Neural progenitor cell (in vitro differentiated cells): ENCODE measurements at regions not wholly inside any gene's neighbourhood (a gene's known extent, or its start where the extent isn't known, plus 50 kb on each side); places are given as distances from the start of the nearest gene placed in this dataset.
"Not testable (repeated sequence)": the region's sequence is repeated elsewhere in the genome, so short reads cannot be mapped to it uniquely, and the experiment has no call there.

Source experiments
- DNase-seq: peaks from one replicate; pipeline ENCODE4 v3.0.0-alpha.2; 2016; ENCODE audit warnings: low spot score
- H2AFZ ChIP-seq: fragments of 200-600 bp; sonication (generic); replicated peaks from 2 replicates; pipeline ENCODE4 v1.6.1; 2016; ENCODE audit warnings: antibody characterized with exemption
- H3F3A ChIP-seq: fragments of 200-600 bp; sonication (generic); 2 replicates; pipeline ENCODE4 v1.6.1; 2016; ENCODE audit warnings: antibody characterized with exemption, low read depth
- H3K27ac ChIP-seq: fragments of 200-600 bp; sonication (generic); 2 replicates; pipeline ENCODE4 v1.5.1; 2016; ENCODE audit warnings: mild to moderate bottlenecking
- H3K27me3 ChIP-seq: fragments of 200-600 bp; sonication (generic); 2 replicates; pipeline ENCODE4 v1.6.1; 2016; ENCODE audit warnings: mild to moderate bottlenecking, moderate library complexity
- H3K36me3 ChIP-seq: fragments of 200-600 bp; sonication (generic); 2 replicates; pipeline ENCODE4 v1.5.1; 2016
- H3K4me1 ChIP-seq: fragments of 200-600 bp; sonication (generic); 2 replicates; pipeline ENCODE4 v1.6.1; 2016; ENCODE audit warnings: mixed run types
- H3K4me2 ChIP-seq: fragments of 200-600 bp; sonication (generic); 2 replicates; pipeline ENCODE4 v1.6.1; 2016
- H3K4me3 ChIP-seq: fragments of 200-600 bp; sonication (generic); 2 replicates; pipeline ENCODE4 v1.5.1; 2016
- H3K79me2 ChIP-seq: fragments of 200-600 bp; sonication (generic); 2 replicates; pipeline ENCODE4 v1.6.1; 2016; ENCODE audit warnings: low read depth
- H3K9ac ChIP-seq: fragments of 200-600 bp; sonication (generic); 2 replicates; pipeline ENCODE4 v1.6.1; 2016
- H3K9me3 ChIP-seq: fragments of 200-600 bp; sonication (generic); 2 replicates; pipeline ENCODE4 v1.5.1; 2016; ENCODE audit warnings: low read depth
- H4K20me1 ChIP-seq: fragments of 200-600 bp; sonication (generic); 2 replicates; pipeline ENCODE4 v1.6.1; 2016; ENCODE audit warnings: low read depth
- H3K27ac Mint-ChIP-seq: 3 replicates; pipeline ENCODE4 v1.8.0; 2021; ENCODE audit warnings: mixed read lengths
- H3K27me3 Mint-ChIP-seq: 2 replicates; pipeline ENCODE4 v1.8.0; 2022; ENCODE audit warnings: low read depth, mild to moderate bottlenecking, inconsistent platforms, moderate library complexity, mixed read lengths; ENCODE audit not compliant: insufficient read depth
- H3K36me3 Mint-ChIP-seq: 3 replicates; pipeline ENCODE4 v1.8.0; 2021; ENCODE audit warnings: mixed read lengths
- H3K4me1 Mint-ChIP-seq: 3 replicates; pipeline ENCODE4 v1.8.0; 2021; ENCODE audit warnings: mixed read lengths
- H3K4me3 Mint-ChIP-seq: 3 replicates; pipeline ENCODE4 v1.8.0; 2021; ENCODE audit warnings: mild to moderate bottlenecking, moderate library complexity, mixed read lengths
- H3K9me3 Mint-ChIP-seq: 3 replicates; pipeline ENCODE4 v1.8.0; 2020; ENCODE audit warnings: mixed read lengths
- EZH2 ChIP-seq: fragments of 200-600 bp; sonication (generic); IDR thresholded peaks from 2 replicates; pipeline ENCODE4 v1.6.1; 2017; ENCODE audit warnings: antibody characterized with exemption, mild to moderate bottlenecking, moderate library complexity
- EZH2phosphoT487 ChIP-seq: fragments of 200-600 bp; sonication (generic); IDR thresholded peaks from 2 replicates; pipeline ENCODE4 v1.6.1; 2017; ENCODE audit warnings: antibody characterized with exemption
- TF ChIP-seq, protein P1 (sequence below): fragments of 200-600 bp; sonication (generic); IDR thresholded peaks from 2 replicates; pipeline ENCODE4 v1.5.1; 2017; ENCODE audit warnings: antibody characterized with exemption, mild to moderate bottlenecking

DNA sequence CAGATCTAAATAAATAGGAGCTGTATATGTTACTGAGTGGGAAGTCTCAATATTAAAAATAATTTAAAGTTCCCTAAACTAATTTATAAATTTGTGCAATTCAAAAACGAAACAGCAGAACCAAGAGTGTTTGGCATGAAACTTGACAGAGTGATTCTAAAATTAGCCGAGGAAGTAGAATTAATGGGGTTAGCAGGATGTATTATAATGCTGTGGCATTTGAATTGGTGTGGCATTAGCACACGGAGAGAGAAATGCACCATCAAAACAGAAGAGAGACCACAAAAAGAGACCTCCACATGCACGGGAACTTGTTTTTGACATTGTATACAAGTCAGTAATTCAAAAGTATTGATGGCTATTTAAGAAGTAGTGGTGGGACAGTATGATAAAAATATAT lies 366.0 kb upstream of the RGS6 start:
- no peak overlapping the region for H3K27ac Mint-ChIP-seq

DNA sequence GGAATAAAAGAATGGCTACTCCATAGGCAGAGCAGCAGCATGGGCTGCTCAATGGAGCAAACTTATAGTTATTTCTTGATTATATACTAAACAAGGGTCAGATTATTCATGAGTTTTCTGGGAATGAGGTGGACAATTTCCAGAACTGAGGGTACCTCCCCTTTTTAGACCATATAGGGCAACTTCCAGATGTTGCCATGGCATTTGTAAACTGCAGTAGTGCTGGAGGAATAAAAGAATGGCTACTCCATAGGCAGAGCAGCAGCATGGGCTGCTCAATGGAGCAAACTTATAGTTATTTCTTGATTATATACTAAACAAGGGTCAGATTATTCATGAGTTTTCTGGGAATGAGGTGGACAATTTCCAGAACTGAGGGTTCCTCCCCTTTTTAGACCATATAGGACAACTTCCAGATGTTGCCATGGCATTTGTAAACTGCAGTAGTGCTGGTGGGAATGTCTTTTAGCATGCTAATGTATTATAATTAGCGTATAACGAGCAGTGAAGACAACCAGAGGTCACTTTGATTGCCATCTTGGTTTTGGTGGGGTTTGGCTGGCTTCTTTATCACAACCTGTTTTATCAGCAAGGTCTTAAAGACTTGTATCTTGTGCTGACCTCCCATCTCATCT lies 364.6 kb upstream of the RGS6 start:
- H3K27me3 Mint-ChIP-seq, H3K27ac ChIP-seq, H3K9me3 Mint-ChIP-seq, H3K27ac Mint-ChIP-seq, H3K9ac ChIP-seq, H3K4me1 Mint-ChIP-seq, H2AFZ ChIP-seq, H3K9me3 ChIP-seq, H3K79me2 ChIP-seq, H3K36me3 Mint-ChIP-seq, H3K27me3 ChIP-seq, H3K4me2 ChIP-seq, H3K4me1 ChIP-seq, H3K4me3 Mint-ChIP-seq, H3K36me3 ChIP-seq, H3K4me3 ChIP-seq, DNase-seq, H3F3A ChIP-seq, H4K20me1 ChIP-seq: not testable (repeated sequence)

More for the DNA sequence above, 366.0 kb upstream of the RGS6 start:
- no peak for DNase-seq
- TF ChIP-seq, protein P1, sequence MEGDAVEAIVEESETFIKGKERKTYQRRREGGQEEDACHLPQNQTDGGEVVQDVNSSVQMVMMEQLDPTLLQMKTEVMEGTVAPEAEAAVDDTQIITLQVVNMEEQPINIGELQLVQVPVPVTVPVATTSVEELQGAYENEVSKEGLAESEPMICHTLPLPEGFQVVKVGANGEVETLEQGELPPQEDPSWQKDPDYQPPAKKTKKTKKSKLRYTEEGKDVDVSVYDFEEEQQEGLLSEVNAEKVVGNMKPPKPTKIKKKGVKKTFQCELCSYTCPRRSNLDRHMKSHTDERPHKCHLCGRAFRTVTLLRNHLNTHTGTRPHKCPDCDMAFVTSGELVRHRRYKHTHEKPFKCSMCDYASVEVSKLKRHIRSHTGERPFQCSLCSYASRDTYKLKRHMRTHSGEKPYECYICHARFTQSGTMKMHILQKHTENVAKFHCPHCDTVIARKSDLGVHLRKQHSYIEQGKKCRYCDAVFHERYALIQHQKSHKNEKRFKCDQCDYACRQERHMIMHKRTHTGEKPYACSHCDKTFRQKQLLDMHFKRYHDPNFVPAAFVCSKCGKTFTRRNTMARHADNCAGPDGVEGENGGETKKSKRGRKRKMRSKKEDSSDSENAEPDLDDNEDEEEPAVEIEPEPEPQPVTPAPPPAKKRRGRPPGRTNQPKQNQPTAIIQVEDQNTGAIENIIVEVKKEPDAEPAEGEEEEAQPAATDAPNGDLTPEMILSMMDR = no peak
- TF ChIP-seq EZH2 (no peak), EZH2phosphoT487 (no peak)
- Histone ChIP-seq H3F3A (no peaks in the 10 kb centered on the region), H3K27ac (no peak overlapping the region), H3K27me3 (no peaks in the 10 kb centered on the region), H2AFZ (no peak overlapping the region), H3K9me3 (no peaks in the 10 kb centered on the region), H3K4me3 (no peak overlapping the region), H3K9ac (no peak overlapping the region), H4K20me1 (no peaks in the 10 kb centered on the region), H3K4me1 (peaks cover 10% of the 10 kb centered on the region), H3K79me2 (no peaks in the 10 kb centered on the region), H3K36me3 (no peaks in the 10 kb centered on the region), H3K4me2 (no peak overlapping the region)
- Mint-ChIP-seq H3K27me3 (no peaks in the 10 kb centered on the region), H3K4me1 (no peaks in the 10 kb centered on the region), H3K4me3 (no peak overlapping the region), H3K36me3 (no peaks in the 10 kb centered on the region), H3K9me3 (no peaks in the 10 kb centered on the region)

DNA sequence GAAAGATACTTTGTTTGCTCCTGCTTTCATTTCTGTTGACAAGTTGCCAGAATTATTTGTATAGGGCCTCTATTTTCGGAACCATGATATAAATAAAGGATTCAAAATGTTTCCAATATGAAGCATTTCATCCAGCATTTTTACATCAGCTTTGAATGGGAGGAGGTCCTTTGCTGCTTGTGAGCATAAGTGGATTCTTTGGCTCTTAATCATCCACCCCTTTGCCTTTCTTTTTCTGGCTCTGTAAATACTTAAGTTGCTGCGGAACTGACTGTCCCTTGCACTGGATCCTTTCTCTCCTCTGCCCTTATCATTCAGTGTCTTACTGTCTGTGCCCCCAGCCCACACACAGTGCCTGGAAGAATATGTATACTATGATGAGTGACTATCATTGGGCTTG lies 357.3 kb upstream of the RGS6 start:
- Histone ChIP-seq H2AFZ (no peak overlapping the region), H3K9me3 (no peaks in the 10 kb centered on the region), H3F3A (peaks cover 2% of the 10 kb centered on the region), H3K27ac (no peak overlapping the region), H3K4me3 (no peak overlapping the region), H4K20me1 (peaks cover 5% of the 10 kb centered on the region), H3K4me1 (peaks cover 13% of the 10 kb centered on the region), H3K79me2 (no peaks in the 10 kb centered on the region), H3K4me2 (peak overlapping the region; percentile 0), H3K36me3 (no peaks in the 10 kb centered on the region), H3K27me3 (no peaks in the 10 kb centered on the region), H3K9ac (no peak overlapping the region)
- no peaks in the 10 kb centered on the region for H3K9me3 Mint-ChIP-seq
- no peaks in the 10 kb centered on the region for H3K27me3 Mint-ChIP-seq
- no peak overlapping the region for H3K27ac Mint-ChIP-seq
- no peaks in the 10 kb centered on the region for H3K36me3 Mint-ChIP-seq
- H3K4me3 Mint-ChIP-seq = no peak overlapping the region
- DNase-seq = no peak
- H3K4me1 Mint-ChIP-seq = peaks cover 24% of the 10 kb centered on the region
- TF ChIP-seq, protein P1 = no peak
- no peak for TF ChIP-seq EZH2
- TF ChIP-seq EZH2phosphoT487 = no peak

DNA sequence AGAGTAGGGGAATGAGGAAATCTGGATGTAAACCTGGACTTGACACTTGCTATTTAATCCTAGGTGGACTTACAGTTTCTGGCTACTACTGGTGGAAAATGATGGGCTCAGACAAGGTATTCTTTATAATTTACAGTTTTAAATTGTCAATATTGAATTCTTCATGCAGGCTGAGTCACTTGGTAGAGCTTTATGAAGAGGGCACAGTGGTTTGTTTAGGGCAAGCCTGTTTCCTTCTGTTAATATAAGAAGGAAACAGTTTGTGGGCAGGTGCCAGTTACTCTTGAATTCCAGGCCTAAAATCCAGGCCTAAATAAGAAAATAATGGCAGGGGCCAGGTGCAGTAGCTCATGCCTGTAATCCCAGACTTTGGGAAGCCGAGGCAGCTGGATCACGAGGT lies 355.8 kb upstream of the RGS6 start:
- TF ChIP-seq EZH2phosphoT487 = no peak
- no peak for TF ChIP-seq EZH2
- TF ChIP-seq, protein P1 = no peak
- H2AFZ ChIP-seq = no peak overlapping the region
- peak overlapping the region; percentile 35 for H3K27ac Mint-ChIP-seq

More for the DNA sequence above, 355.8 kb upstream of the RGS6 start:
- no peaks in the 10 kb centered on the region for H3K36me3 Mint-ChIP-seq
- peaks cover 5% of the 10 kb centered on the region for H4K20me1 ChIP-seq
- no peak overlapping the region for H3K27ac ChIP-seq
- no peaks in the 10 kb centered on the region for H3K27me3 ChIP-seq
- no peaks in the 10 kb centered on the region for H3K9me3 ChIP-seq
- peaks cover 3% of the 10 kb centered on the region for H3F3A ChIP-seq
- H3K9me3 Mint-ChIP-seq = no peaks in the 10 kb centered on the region
- no peaks in the 10 kb centered on the region for H3K36me3 ChIP-seq
- no peaks in the 10 kb centered on the region for H3K27me3 Mint-ChIP-seq
- no peak for DNase-seq
- H3K4me3 Mint-ChIP-seq = no peak overlapping the region
- H3K4me2 ChIP-seq = no peak overlapping the region
- H3K4me1 ChIP-seq = peaks cover 13% of the 10 kb centered on the region
- peaks cover 27% of the 10 kb centered on the region for H3K4me1 Mint-ChIP-seq
- H3K4me3 ChIP-seq = no peak overlapping the region
- H3K79me2 ChIP-seq = no peaks in the 10 kb centered on the region
- no peak overlapping the region for H3K9ac ChIP-seq
